Heart left ventricle (tissue), 16 donors: ENCODE measurements at regions not wholly inside any gene's neighbourhood (a gene's known extent, or its start where the extent isn't known, plus 50 kb on each side); places are given as distances from the start of the nearest gene placed in this dataset.

Experiments used
- ATAC-seq, 4 donors: fragments of 200-7000 bp; cut with Tn5 transposase; one replicate each; pipeline ENCODE4 v1.9.1; 2020 to 2022; ENCODE audit warnings: moderate library complexity in 4 of 4, mild to moderate bottlenecking in 3 of 4, moderate number of reproducible peaks in 1 of 4
- DNase-seq, 5 donors: peaks; one replicate each; pipeline ENCODE4 v3.0.0-alpha.2; 2020
- H3K27ac ChIP-seq, 12 donors: fragments of 200-600 bp; sonication (generic) in 4 of 12; one replicate each; pipeline versions ENCODE4 v1.5.0 to v1.8.0; 2016 to 2022; ENCODE audit warnings: mild to moderate bottlenecking in 2 of 12
- H3K27me3 ChIP-seq, 9 donors: fragments of 200-600 bp; sonication (generic) in 2 of 9; one replicate each; pipeline versions ENCODE4 v1.5.1 to v1.8.0; 2016 to 2022; ENCODE audit warnings: mild to moderate bottlenecking in 3 of 9
- H3K36me3 ChIP-seq, 9 donors: fragments of 200-600 bp; sonication (generic) in 2 of 9; one replicate each; pipeline versions ENCODE4 v1.5.0 to v1.8.0; 2018 to 2022; ENCODE audit warnings: mild to moderate bottlenecking in 2 of 9
- H3K4me1 ChIP-seq, 12 donors: fragments of 200-600 bp; sonication (generic) in 4 of 12; one replicate each; pipeline versions ENCODE4 v1.5.0 to v1.8.0; 2016 to 2022; ENCODE audit warnings: mild to moderate bottlenecking in 3 of 12
- H3K4me3 ChIP-seq, 12 donors: fragments of 200-600 bp; sonication (generic) in 4 of 12; one replicate each; pipeline versions ENCODE4 v1.5.0 to v1.8.0; 2017 to 2022; ENCODE audit warnings: mild to moderate bottlenecking in 9 of 12, moderate library complexity in 4 of 12
- H3K9me3 ChIP-seq, 12 donors: fragments of 200-600 bp; sonication (generic) in 4 of 12; one replicate each; pipeline versions ENCODE4 v1.5.0 to v1.8.0; 2016 to 2022; ENCODE audit warnings: mild to moderate bottlenecking in 1 of 12
- CTCF ChIP-seq, 12 donors: fragments of 200-600 bp; sonication (generic) in 4 of 12; IDR thresholded peaks; one replicate each; pipeline versions ENCODE4 v1.5.0 to v1.8.0; 2018 to 2022; ENCODE audit warnings: antibody characterized with exemption in 12 of 12, mild to moderate bottlenecking in 5 of 12
- POLR2A ChIP-seq, 2 donors: fragments of 450-650 bp; IDR thresholded peaks; one replicate each; pipeline ENCODE4 v1.6.1; 2017; ENCODE audit warnings: antibody characterized with exemption in 2 of 2, mild to moderate bottlenecking in 2 of 2, moderate library complexity in 2 of 2
- WGBS, 4 donors: extraction: QIAGEN DNeasy Blood & Tissue Kit in 2 of 4; methylation state at CpG; one replicate each; pipeline versions ENCODE4 v1.1.5 to v1.1.7; 2013 to 2018; 5-methylcytosine and 5-hydroxymethylcytosine counted together
- intact Hi-C, 10 donors: fragments of 100-400 bp; cut with DNase I; formaldehyde crosslinking; loops; one replicate each; pipeline versions ENCODE4 v1.11.1 to v1.14.2; 2022
- donor health status: ischemic (EF 13 %, LVEDD 7.1; RV severe dilation, severe dysfunction).
- donor health status: healthy with polysubstance abuse.
- donor health status: DM: no; HTN: yes; CAD: no.
- donor health status: DM: no; HTN: no; CAD: no.
- donor health status: ischemic (EF 25% LVEDD 6.9; RV normal size, moderate dysfunction).
- donor health status: ischemic (EF 25% LVEDD 5.7; RV mildly dilated, moderate dysfunction).
- donor health status: healthy.
- donor health status: DM: yes; HTN: yes; CAD: no.
- donor health status: ischemic (EF 35%, LVEDD 5.7; RV mildly dilated, moderate dysfunction).
- donor health status: nonischemic (EF 11% LVEDD 7.7; RV severe dilation, severe dysfunction).
- donor health status: DM: yes; HTN: yes; CAD: no.
- donor health status: PGD.
- donor health status: ischemic (EF 29% LVEDD 5.4; RV normal size, mild dysfunction).
- donor health status: nonischemic (EF 23%, LVEDD 6.1; RV moderate dilation, normal function).

- no peak for TF ChIP-seq CTCF (IDR thresholded peaks at IDR 0.05)
- Histone ChIP-seq H3K4me3 (no peak overlapping the region), H3K36me3 (no peaks in the 10 kb centered on the region), H3K27ac (no peak overlapping the region), H3K9me3 (peaks cover 0 to 14% (median 0%) of the 10 kb centered on the region in 12 donors), H3K27me3 (no peaks in the 10 kb centered on the region), H3K4me1 (no peaks in the 10 kb centered on the region)
- WGBS, 4 donors: 76 to 91% (median 87%) methylated on average over 21 to 24 of the region's 24 CpGs
- intact Hi-C loops: no loop called here
- DNase-seq (no peak), ATAC-seq (no peak)
Observed at GRCh38 chrX:1072637-1073377, 139.6 kb downstream of the CRLF2 start.

- intact Hi-C loops: no loop called here
- Histone ChIP-seq H3K4me1 (no peaks in the 10 kb centered on the region), H3K27ac (no peak overlapping the region), H3K4me3 (no peak overlapping the region), H3K36me3 (no peaks in the 10 kb centered on the region), H3K27me3 (no peaks in the 10 kb centered on the region), H3K9me3 (peaks cover 0 to 14% (median 0%) of the 10 kb centered on the region in 12 donors)
- TF ChIP-seq POLR2A (IDR thresholded peaks at IDR 0.05) (no peak), CTCF (IDR thresholded peaks at IDR 0.05) (no peak)
- WGBS, 4 donors: 82 to 91% (median 86%) methylated on average over 9 of the region's 9 CpGs
- ATAC-seq (no peak), DNase-seq (no peak)
Observed at GRCh38 chrX:1071351-1071750, 141.1 kb downstream of the CRLF2 start.

- Histone ChIP-seq H3K4me1 (no peaks in the 10 kb centered on the region), H3K9me3 (peaks cover 0 to 33% (median 7%) of the 10 kb centered on the region in 12 donors), H3K27ac (no peak overlapping the region), H3K4me3 (no peak overlapping the region), H3K36me3 (no peaks in the 10 kb centered on the region), H3K27me3 (no peaks in the 10 kb centered on the region)
- intact Hi-C loops: no loop called here
- DNase-seq (no peak), ATAC-seq (no peak)
- 67 to 76% (median 70%) methylated on average over 7 to 8 of the region's 8 CpGs for WGBS, 4 donors
- TF ChIP-seq CTCF (IDR thresholded peaks at IDR 0.05): no peak
- TF ChIP-seq POLR2A (IDR thresholded peaks at IDR 0.05): no peak
Observed at GRCh38 chrX:1062351-1062750, 150.1 kb downstream of the CRLF2 start.

- ATAC-seq (no peak), DNase-seq (no peak)
- Histone ChIP-seq H3K4me1 (no peaks in the 10 kb centered on the region), H3K27me3 (no peaks in the 10 kb centered on the region), H3K27ac (no peak overlapping the region), H3K4me3 (no peak overlapping the region), H3K36me3 (no peaks in the 10 kb centered on the region), H3K9me3 (peaks cover 0 to 34% (median 7%) of the 10 kb centered on the region in 12 donors)
- intact Hi-C loops: no loop called here
- TF ChIP-seq POLR2A (IDR thresholded peaks at IDR 0.05): no peak
- WGBS, 4 donors: 75 to 87% (median 82%) methylated on average over 7 of the region's 7 CpGs
Observed at GRCh38 chrX:1060562-1060960, 151.9 kb downstream of the CRLF2 start.
